ENCODE measurements at regions not wholly inside any gene's neighbourhood (a gene's known extent, or its start where the extent isn't known, plus 50 kb on each side); places are given as distances from the start of the nearest gene placed in this dataset.

- TF ChIP-seq REST (IDR thresholded peaks at IDR 0.05; ENCODE audit: insufficient replicate concordance, low read depth) (no peak), POLR2AphosphoS5 (IDR thresholded peaks at IDR 0.05; ENCODE audit: low read depth) (no peak), SPI1 (IDR thresholded peaks at IDR 0.05; ENCODE audit: borderline replicate concordance, low read depth) (no peak), GABPA (IDR thresholded peaks at IDR 0.05; ENCODE audit: low read depth) (no peak)
- TF ChIP-seq, protein P1, sequence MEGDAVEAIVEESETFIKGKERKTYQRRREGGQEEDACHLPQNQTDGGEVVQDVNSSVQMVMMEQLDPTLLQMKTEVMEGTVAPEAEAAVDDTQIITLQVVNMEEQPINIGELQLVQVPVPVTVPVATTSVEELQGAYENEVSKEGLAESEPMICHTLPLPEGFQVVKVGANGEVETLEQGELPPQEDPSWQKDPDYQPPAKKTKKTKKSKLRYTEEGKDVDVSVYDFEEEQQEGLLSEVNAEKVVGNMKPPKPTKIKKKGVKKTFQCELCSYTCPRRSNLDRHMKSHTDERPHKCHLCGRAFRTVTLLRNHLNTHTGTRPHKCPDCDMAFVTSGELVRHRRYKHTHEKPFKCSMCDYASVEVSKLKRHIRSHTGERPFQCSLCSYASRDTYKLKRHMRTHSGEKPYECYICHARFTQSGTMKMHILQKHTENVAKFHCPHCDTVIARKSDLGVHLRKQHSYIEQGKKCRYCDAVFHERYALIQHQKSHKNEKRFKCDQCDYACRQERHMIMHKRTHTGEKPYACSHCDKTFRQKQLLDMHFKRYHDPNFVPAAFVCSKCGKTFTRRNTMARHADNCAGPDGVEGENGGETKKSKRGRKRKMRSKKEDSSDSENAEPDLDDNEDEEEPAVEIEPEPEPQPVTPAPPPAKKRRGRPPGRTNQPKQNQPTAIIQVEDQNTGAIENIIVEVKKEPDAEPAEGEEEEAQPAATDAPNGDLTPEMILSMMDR (IDR thresholded peaks at IDR 0.05; ENCODE audit: insufficient read depth, low read length), result no peak
- H3K4me3 ChIP-seq (replicated peaks; ENCODE audit: insufficient read depth, low read length), result no peak overlapping the region
- H3K27ac ChIP-seq (replicated peaks), result no peak overlapping the region
- H3K27me3 ChIP-seq (ENCODE audit: insufficient read depth, poor library complexity, severe bottlenecking), result no peaks in the 10 kb centered on the region
- no peak for DNase-seq (ENCODE audit: low read depth in 1 of 2, low spot score in 1 of 2)
Observed at GRCh38 chr2:39563572-39563971, 102.1 kb upstream of the TMEM178A start.

DNA sequence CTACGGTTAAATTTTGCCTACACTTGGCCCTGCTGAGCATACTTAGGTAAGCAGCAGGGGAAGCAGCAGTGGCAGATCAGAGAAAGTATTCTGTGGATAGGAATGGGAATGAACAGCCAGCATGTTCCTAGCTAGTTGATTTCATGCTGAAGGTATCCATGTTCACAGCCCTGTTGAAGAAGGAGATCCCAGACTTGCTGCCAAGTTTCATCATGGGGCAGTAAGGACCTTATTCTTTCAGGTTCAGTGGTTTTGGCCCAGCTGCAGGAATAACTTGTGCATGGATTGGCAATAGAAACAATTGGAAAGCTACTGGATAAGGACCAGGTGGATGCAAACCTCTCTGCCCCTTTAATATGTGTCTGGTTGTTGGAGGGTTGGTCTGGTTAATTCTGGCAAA lies 98.2 kb upstream of the TMEM178A start:
- H3K27me3 ChIP-seq (ENCODE audit: insufficient read depth, poor library complexity, severe bottlenecking), result no peaks in the 10 kb centered on the region
- no peak for TF ChIP-seq GABPA (IDR thresholded peaks at IDR 0.05; ENCODE audit: low read depth)
- TF ChIP-seq SPI1 (IDR thresholded peaks at IDR 0.05; ENCODE audit: borderline replicate concordance, low read depth), result no peak
- TF ChIP-seq, protein P1 (IDR thresholded peaks at IDR 0.05; ENCODE audit: insufficient read depth, low read length), result no peak
- TF ChIP-seq REST (IDR thresholded peaks at IDR 0.05; ENCODE audit: insufficient replicate concordance, low read depth), result no peak
- no peak for TF ChIP-seq POLR2AphosphoS5 (IDR thresholded peaks at IDR 0.05; ENCODE audit: low read depth)
- H3K27ac ChIP-seq (replicated peaks), result no peak overlapping the region
- DNase-seq (ENCODE audit: low read depth in 1 of 2, low spot score in 1 of 2), result no peak
- H3K4me3 ChIP-seq (replicated peaks; ENCODE audit: insufficient read depth, low read length), result no peak overlapping the region

DNA sequence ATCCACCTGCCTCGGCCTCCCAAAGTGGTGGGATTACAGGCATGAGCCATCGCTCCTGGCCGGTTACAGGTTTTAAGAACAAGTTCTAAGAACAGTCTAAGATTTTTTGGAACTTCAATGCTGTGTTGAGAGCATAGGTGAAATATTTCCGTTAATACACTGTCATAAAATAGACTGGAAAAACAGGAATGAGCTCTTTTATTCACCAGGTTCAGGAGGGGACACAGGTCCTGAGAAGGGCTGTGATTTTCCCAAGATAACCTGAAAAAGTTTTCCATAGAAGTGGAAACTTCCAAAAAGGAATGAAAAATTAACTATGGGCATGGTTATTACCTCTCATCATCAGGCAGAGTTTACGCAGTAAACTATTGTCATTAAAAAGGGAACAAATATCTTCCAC lies 97.6 kb upstream of the TMEM178A start:
- DNase-seq (ENCODE audit: low read depth in 1 of 2, low spot score in 1 of 2), result no peak
- Histone ChIP-seq H3K27ac (replicated peaks) (no peak overlapping the region), H3K4me3 (replicated peaks; ENCODE audit: insufficient read depth, low read length) (no peak overlapping the region), H3K27me3 (ENCODE audit: insufficient read depth, poor library complexity, severe bottlenecking) (no peaks in the 10 kb centered on the region)
- TF ChIP-seq REST (IDR thresholded peaks at IDR 0.05; ENCODE audit: insufficient replicate concordance, low read depth) (no peak), POLR2AphosphoS5 (IDR thresholded peaks at IDR 0.05; ENCODE audit: low read depth) (no peak), GABPA (IDR thresholded peaks at IDR 0.05; ENCODE audit: low read depth) (no peak), SPI1 (IDR thresholded peaks at IDR 0.05; ENCODE audit: borderline replicate concordance, low read depth) (no peak)
- TF ChIP-seq, protein P1 (IDR thresholded peaks at IDR 0.05; ENCODE audit: insufficient read depth, low read length), result no peak
